Brain pericyte (primary cell): ENCODE measurements at regions not wholly inside any gene's neighbourhood (a gene's known extent, or its start where the extent isn't known, plus 50 kb on each side); places are given as distances from the start of the nearest gene placed in this dataset.
"Not testable (repeated sequence)": the region's sequence is repeated elsewhere in the genome, so short reads cannot be mapped to it uniquely, and the experiment has no call there.

ENCODE experiments used
- DNase-seq: peaks from one replicate; pipeline ENCODE4 v3.0.0-alpha.2; 2012; ENCODE audit warnings: low read depth, low spot score

DNA sequence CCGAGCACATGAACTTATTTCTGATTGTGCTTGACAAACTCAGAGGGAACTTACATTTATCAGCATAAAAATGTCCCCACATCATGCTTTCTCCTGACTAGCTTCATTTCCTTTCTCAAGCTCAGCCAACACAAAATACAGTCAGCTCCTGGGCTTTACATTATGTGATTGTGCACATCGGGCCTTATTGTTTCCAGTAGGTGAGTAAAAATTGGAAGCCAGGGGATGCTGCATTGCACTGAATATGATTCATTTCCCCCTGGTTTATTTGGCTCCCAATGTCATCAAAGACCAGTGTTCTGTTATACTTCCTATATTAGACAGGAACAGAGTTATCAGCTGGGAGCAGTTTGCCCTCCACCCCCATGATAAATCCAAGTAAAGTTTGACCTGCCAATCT lies 521.8 kb downstream of the RMST start:
- DNase-seq, result no peak

DNA sequence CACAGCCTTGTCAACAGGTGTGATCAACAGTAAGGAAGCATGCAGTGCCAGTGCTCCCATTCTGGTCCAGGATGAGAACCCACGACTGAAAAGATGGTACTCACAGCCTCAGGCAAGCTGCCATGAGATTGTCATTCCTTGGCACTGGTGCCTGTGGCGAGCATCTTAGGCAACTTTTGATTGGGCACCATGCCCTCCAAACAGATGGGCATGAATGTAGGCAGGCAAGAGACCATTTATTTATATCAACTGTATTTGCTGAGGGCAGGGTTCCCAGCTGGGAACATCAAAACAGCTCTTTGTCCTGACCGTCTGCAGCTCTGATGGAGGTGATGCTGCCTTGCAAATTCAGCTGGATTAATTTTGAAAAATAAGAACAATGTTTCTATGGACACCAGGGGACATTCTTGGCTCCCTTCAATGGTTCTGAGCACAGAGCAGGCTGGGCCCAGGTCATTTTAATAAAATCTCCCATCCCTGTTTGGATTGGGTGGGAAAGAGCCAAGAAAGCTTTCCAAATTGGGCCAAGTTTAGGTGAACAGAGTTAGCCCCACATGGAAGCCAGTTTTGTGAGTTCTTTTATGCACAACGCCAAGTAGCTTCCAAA lies 522.5 kb downstream of the RMST start:
- no peak for DNase-seq

DNA sequence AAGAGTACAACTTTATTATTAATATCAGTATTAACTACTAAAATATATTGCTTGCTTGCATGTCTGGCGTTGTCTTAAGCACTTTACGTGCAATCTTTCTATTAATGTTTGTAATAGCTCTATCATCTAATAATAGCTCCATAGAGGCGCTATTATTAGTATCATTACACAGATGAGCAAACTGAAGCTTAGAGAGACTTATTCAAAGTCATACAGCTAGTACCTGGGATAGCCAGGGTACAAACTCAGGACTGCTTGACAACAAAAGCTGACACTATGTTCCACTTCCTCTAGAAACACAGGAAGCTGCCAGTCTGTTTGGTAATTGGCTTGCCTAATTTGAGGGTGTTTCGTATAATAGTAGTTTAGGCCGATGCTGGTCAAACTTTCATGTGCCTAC lies 523.2 kb downstream of the RMST start:
- no peak for DNase-seq

DNA sequence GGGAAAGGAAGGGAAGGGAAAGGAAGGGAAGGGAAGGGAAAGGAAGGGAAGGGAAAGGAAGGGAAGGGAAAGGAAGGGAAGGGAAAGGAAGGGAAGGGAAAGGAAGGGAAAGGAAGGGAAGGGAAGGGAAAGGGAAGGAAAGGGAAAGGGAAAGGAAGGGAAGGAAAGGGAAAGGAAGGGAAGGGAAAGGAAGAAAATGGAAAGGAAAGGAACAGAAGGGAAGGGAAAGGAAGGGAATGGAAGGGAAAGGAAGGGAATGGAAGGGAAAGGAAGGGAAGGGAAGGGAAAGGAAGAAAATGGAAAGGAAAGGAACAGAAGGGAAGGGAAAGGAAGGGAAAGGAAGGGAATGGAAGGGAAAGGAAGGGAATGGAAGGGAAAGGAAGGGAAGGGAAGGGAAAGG lies 526.0 kb downstream of the RMST start:
- not testable (repeated sequence) for DNase-seq

DNA sequence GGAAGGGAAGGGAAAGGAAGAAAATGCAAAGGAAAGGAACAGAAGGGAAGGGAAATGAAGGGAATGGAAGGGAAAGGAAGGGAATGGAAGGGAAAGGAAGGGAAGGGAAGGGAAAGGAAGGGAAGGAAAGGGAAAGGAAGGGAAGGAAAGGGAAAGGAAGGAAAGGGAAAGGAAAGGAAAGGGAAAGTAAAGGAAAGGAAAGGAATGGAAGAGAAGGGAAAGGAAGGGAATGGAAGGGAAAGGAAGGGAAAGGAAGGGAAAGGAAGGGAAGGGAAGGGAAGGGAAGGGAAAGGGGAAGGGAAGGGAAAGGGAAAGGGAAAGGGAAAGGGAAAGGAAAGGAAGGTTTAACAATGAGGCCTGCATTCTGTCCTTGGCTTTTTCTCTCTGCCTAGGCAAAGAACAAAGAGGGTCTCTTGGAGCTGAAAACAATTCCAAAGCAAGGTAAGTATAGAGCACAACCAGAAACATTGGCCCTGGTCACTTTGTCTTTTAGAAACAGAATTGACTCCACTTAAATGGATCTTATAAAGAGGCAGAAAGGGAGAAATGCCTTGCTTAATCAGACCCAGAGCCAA lies 525.9 kb upstream of the TMPO start:
- DNase-seq, result no peak

DNA sequence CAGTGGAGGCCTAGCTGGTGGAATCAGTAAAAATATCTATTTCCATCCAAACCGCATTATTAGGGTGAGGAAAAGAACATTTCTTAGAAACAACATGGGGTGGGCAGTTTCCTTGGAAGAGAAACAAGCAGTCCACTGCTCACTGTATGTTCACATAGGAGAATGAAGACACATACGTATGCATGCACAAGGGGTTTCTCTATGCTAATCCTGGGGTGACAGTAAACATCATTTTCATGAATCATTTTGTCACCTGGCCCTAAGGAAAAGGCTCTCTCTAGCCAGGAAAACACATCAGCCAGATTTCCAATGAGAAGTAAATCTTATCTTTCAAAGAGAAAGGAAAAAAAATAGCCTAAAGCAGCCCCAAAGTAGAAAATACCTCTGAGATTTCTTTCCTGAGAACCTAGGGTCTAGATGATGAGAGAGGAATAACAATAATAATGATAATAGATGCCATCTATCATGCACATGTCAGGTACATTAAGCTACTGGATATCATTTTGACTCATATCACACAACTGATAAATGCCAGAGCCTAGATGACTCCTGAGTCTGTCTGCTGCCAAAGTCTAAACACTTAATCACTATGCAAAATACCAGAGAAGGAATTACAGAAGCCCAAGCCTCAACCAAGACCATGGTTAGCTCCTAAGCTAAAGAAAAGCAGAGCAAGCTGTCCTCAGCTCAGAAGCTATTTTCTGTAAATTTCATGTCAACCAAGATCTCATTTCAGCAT lies 520.5 kb upstream of the TMPO start:
- DNase-seq, result no peak

DNA sequence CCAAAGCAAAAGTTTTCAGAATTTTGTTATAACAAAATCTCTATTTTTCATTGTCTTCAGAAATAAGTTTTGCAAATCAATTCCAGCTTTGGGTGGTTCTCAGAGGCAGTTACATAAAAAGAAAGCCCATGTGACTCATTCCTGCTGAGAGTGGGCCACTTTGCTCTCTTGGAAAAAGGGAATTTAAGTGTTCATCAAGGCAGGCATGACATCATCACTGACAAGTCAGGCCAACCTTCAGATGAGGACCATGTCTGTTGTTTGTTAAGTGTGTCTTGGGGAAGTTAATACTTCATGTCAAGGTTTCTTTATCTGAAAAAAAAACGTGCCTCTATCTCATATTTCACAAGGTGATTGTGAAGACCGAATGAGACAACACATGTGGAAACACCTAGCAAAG lies 519.8 kb upstream of the TMPO start:
- DNase-seq, result no peak

DNA sequence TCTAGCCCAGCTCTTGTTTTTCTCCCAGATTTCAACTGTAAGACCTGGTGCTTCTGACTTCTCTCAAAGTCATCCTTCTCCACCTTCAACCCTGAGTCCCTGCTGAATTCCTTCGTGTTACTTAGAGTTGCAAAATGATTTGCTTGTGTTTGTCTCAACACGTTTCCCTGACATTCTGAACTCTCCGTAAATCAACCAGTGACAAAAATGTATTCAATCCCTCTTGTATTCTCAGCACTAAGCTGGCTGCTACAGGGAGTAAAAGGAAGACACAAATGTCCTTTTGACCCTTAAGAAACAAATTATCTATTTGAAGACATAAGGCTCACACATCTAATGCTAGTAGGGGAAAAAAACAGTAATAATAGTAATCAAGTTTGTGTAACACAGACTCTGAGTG lies 514.0 kb upstream of the TMPO start:
- DNase-seq, result no peak

DNA sequence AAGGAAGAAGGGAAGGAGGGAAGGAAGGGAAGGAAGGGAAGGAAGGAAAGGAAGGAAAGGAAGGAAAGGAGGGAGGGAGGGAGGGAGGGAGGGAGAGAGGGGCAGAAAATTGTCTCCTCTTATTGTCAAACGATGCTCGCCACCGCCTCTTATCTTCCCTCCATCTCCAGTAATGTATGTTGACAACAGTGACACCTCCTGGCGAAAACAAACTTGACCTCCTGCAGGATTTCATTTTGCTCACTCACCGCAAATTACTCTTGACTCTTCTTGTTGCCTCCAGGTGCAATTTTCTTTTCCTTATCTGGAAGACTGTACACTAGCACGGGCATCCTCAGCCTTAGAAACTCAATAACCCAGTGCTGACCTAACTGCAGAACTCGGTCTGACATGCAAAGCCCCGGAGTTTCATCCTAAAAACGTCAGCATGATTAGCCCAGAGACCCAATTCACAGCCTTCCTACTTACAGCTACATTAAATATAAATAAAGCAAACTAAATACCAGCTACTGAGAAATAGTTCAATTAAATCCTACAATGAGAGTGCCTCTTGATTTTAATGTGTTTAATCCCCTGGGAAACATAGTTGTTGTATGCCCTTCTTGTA lies 512.4 kb upstream of the TMPO start:
- no peak for DNase-seq

DNA sequence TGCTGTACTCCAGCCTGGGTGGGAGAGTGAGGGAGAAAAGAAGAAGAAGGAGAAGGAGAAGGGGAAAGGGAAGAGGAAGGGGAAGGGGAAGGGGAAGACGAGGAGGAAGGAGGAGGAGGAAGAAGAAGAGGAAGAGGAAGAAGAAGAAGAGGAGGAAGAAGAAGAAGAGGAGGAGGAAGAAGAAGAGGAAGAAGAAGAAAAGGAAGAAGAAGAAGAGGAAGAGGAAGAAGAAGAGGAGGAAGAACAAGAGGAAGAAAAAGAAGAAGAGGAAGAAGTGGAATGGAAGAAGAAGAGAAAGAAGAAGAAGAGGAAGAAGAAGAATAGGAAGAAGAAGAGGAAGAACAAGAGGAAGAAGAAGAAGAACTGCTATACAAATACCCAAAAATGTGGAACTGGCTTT lies 507.4 kb upstream of the TMPO start:
- DNase-seq, result no peak

DNA sequence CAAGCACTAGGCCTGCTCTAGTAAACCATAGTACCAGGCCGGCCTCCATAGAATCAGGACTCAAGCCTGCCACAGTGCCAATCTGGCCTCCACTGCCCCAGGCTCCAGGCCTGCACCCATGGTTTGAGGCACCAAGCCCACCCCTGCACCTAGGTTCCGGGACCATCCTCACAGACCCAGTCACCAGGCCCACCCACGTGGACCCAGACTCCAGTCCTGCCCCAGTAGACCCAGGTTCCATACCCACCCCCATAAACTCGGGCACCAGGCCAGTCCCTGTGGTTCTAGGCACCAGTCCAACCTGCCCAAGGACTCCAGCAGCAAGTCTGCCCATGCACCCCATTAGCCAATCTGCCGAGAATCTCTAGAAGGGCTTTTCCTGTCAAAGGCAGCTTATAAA lies 501.8 kb upstream of the TMPO start:
- no peak for DNase-seq

DNA sequence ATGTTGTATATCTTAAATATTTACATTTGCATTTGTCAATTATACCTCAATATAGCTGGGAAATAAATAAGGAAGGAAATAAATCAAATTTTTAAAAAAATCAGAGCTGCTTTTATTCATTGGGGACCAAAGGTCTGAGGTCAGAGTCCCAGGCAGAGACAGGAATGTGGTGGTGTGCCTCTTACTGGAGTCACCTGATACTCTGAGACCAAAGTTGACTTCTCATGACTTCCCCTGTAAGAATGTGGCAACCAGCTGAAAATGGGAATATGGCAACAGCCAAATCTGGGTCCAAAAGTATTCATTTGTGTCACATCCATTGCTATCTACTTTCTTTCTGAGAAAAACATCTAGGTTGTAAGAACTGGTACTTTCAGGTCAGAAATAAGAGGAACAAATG lies 496.6 kb upstream of the TMPO start:
- DNase-seq, result no peak

DNA sequence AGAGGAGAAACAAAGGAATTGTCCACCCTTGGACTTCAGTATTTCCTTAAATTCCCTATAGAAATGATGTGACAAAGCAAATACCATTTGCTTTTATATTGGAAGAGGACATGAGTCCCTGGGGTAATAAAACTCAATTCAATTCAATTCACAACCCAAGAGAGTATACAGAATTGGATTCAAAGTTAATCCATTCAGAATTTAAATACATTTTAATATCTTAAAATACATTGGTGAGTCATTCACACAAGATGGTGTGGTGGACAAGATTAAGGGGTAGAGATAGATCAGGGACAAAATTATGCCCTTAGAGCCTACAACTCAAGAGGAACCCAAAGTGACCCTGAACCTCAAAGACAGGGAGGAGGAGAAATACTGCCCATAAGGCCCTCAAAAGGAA lies 495.0 kb upstream of the TMPO start:
- DNase-seq, result no peak

DNA sequence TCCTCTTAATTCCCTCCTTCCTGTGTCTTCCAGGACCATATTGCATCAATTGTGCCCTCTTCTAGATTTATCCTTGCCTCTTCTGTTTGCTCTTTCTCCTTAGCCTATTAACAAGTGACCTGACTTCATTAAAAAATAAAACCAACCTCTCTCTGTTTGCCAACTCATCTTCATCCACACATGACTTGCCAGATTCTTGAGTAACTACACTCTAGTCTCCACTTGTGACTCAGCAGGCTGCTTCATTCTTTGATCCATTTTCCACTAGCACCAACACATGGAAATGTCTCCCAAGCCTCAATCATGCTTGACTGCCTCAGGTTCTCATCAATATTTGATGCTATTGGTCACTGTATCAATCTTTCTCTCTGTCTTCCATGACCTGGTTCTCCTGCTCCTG lies 492.4 kb upstream of the TMPO start:
- no peak for DNase-seq

DNA sequence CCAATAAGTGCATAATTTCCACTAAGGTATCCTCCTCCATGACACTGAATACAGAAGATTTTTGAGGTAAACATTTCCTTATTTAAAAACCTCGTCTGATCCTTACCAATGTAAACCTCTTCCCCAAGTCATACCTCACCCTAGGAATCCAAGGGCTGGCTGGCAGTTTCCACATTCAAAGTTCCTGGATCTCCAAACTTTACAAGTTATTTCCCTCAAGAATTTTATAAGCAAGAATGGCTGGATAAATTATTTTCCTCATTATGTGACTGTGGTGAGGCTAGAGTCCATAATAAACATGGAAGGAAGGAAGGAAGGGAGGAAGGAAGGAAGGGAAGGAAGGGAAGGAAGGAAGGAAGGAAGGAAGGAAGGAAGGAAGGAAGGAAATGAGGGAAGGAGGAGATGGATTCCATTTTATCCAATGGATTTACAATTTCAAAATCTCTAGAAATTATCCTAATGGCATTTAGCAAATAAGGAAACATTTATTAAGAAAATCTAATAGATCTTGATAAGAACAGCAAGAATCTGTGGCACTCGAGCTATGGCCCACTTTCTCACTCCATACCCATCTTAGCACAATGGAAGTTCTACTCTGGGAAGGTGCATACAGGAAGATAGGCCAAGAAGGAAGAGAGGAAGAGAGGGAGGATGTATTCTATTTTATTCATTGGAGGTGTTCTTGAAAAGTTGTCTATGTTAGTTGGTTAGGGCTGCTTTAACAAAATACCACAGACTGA lies 477.8 kb upstream of the TMPO start:
- DNase-seq, result no peak

DNA sequence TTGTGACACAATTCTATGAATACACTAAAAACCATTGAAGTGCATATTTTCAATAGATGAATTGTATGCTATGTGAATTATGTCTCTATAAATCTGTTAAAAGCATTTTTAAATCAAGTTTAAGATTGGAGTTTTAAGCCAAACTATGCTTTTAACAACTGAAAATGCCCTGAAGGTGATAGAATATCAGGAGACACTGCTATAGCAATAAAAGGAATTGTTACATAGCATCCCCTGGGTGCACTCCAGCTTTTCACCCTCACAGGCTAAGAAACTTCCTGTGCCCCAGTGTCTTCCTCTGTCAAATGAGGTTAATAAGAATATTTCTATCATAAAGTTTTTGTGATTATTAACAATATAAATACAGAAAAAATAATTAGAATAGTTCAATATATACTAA lies 472.7 kb upstream of the TMPO start:
- no peak for DNase-seq

DNA sequence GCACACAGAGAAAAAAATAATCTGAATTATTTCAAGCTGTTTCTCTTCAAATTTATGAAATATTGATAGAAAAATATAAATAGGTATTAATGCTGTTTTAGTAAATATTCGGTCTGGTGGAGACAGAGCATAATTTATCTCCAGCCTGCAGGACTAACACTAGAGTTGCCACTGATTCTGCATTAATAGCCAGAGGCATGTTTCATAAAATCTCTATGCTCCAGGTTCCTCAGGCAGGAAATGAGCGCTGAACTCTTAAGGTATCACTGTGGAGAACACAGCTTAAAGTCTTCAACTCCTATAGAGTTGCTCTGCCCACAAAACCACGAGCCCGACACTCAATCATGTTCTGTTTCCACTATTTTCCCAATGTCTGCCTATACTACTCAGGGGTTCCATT lies 470.0 kb upstream of the TMPO start:
- no peak for DNase-seq

DNA sequence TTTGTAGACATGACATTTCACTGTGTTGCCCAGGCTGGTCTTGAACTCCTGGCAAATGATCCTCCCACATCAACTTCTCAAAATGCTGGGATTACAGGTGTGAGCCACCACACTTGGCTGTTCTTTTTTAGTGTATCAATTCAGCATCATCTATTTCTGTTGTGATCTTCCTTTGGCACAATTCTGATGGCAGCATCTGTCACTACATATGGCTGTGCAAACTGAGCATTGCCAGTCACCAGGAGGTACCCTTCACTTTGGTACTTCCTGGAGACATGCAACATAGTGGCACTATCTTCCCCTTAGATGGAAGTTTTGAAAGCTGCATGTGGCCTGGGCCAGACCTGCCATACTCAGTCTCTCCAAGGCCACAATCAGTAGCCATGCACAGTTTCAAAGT lies 467.1 kb upstream of the TMPO start:
- no peak for DNase-seq

DNA sequence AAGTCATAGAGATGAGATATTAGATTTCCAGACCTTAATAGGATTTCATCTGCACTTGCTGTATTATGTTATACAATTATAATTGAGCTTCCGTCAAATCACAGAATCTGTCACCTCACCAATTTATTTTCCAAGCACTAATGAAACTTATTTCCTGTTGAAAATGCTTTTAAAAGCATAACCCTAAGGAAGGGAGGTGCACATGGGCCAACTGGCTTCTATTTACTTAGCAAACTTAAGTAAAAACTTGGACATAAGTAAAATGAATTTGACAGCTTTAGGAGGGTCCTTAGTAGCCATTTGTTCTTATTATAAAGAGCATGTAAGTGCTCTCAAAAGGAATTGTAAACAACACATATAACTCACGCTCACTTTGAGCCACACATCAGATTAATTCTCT lies 462.2 kb upstream of the TMPO start:
- no peak for DNase-seq

DNA sequence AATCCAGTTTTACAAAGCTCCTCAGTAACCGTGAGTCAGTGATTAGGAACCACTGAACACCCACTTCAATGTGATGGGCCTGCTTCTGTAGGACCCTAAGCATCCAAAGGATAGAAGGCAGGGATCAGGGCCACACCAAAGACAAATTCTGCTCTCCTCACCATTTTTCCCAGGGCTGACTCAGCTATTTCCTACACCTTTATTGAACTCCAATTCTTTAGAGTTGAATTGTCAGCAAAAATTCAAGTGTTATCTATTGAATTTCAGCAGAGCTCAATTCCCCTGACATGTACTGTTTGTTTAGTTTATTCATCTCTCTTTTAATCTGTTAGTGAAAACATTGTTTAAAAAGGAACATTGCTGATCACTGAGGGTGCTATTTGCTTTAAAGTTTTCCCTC lies 457.7 kb upstream of the TMPO start:
- DNase-seq, result no peak

DNA sequence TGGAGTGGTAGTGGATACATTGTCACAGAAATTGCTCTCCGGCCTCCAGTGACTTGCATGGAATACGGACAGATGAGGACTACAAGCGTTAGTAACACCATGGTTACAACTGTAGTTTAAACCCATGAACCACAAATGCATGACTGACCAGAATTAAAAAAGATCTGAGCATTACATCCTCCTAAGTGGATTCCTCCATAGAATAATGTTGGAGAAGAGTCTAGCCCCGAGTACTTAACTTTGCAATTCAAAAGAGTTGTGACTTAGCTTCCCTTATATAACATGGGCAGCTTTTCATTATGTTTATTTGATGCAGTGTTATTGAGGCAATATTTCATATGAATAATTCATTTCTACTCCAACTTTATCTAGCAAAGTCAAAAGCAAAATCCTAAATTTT lies 457.2 kb upstream of the TMPO start:
- DNase-seq, result no peak

DNA sequence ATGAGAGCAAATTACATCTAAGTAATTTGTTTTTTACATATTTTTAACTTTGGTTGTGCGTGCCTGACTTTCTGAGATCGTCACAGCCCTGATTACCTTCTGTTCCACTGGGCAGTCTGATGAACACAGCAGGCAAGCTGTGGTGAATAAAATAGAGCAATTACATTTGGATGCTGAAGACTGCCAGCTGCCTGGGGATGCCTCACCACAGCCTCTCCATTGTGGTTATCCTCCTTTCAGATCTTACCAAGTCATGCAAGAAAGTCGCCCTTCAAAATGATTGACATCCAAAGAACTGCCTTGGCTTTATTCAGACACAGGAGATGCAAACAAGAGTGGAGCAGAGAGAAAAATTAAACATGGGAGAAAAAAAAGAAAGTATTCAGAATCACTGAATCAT lies 456.6 kb upstream of the TMPO start:
- no peak for DNase-seq
